H9 (cell line): ENCODE measurements at regions not wholly inside any gene's neighbourhood (a gene's known extent, or its start where the extent isn't known, plus 50 kb on each side); places are given as distances from the start of the nearest gene placed in this dataset.

Experiments used
- DNase-seq: peaks from one replicate; pipeline ENCODE4 v3.0.0-alpha.2; 2017
- H2AFZ ChIP-seq: one replicate; pipeline ENCODE4 v1.6.1; 2013; ENCODE audit warnings: mild to moderate bottlenecking, low read length, control low read depth, moderate library complexity
- H2AK5ac ChIP-seq: 2 replicates; pipeline ENCODE4 v1.6.1; 2013; ENCODE audit warnings: low read length, control low read depth, mixed read lengths; ENCODE audit not compliant: insufficient read length
- H2BK120ac ChIP-seq: one replicate; pipeline ENCODE4 v1.6.1; 2013; ENCODE audit warnings: low read depth, mild to moderate bottlenecking, low read length, control low read depth, inconsistent platforms; ENCODE audit not compliant: poor library complexity, severe bottlenecking
- H2BK12ac ChIP-seq: 2 replicates; pipeline ENCODE4 v1.6.1; 2013; ENCODE audit warnings: low read length, control low read depth, mixed read lengths, low read depth; ENCODE audit not compliant: insufficient read length
- H2BK15ac ChIP-seq: 2 replicates; pipeline ENCODE4 v1.6.1; 2013; ENCODE audit warnings: low read depth, low read length, control low read depth
- H2BK20ac ChIP-seq: one replicate; pipeline ENCODE4 v1.6.1; 2013; ENCODE audit warnings: low read depth, mild to moderate bottlenecking, low read length, control low read depth, inconsistent platforms; ENCODE audit not compliant: poor library complexity, severe bottlenecking
- H2BK5ac ChIP-seq: 2 replicates; pipeline ENCODE4 v1.6.1; 2013; ENCODE audit warnings: low read length, control low read depth, mixed read lengths; ENCODE audit not compliant: insufficient read length
- H3K14ac ChIP-seq: 2 replicates; pipeline ENCODE4 v1.6.1; 2013; ENCODE audit warnings: low read length, control low read depth; ENCODE audit not compliant: insufficient read depth
- H3K18ac ChIP-seq: 2 replicates; pipeline ENCODE4 v1.6.1; 2013; ENCODE audit warnings: low read depth, mild to moderate bottlenecking, mixed read lengths, low read length, control low read depth; ENCODE audit not compliant: insufficient read length
- H3K23ac ChIP-seq: 2 replicates; pipeline ENCODE4 v1.6.1; 2013; ENCODE audit warnings: low read length, control low read depth, mixed read lengths, low read depth; ENCODE audit not compliant: insufficient read length
- H3K23me2 ChIP-seq: 2 replicates; pipeline ENCODE4 v1.6.1; 2013; ENCODE audit warnings: low read depth, mild to moderate bottlenecking, mixed read lengths, low read length, control low read depth; ENCODE audit not compliant: insufficient read length, poor library complexity, severe bottlenecking
- H3K27ac ChIP-seq: 2 replicates; pipeline ENCODE4 v1.5.1; 2013; ENCODE audit warnings: low read length, control low read depth, mixed read lengths, low read depth; ENCODE audit not compliant: insufficient read length
- H3K27me3 ChIP-seq: 2 replicates; pipeline ENCODE4 v1.6.1; 2013; ENCODE audit warnings: low read length, control low read depth, inconsistent platforms; ENCODE audit not compliant: insufficient read depth
- H3K4ac ChIP-seq: 2 replicates; pipeline ENCODE4 v1.6.1; 2013; ENCODE audit warnings: low read depth, mild to moderate bottlenecking, control low read depth, inconsistent platforms, low read length, moderate library complexity
- H3K4me1 ChIP-seq: 2 replicates; pipeline ENCODE4 v1.6.1; 2013; ENCODE audit warnings: low read length, control low read depth, inconsistent platforms; ENCODE audit not compliant: insufficient read depth
- H3K4me2 ChIP-seq: 2 replicates; pipeline ENCODE4 v1.6.1; 2013; ENCODE audit warnings: low read length, control low read depth, mixed read lengths; ENCODE audit not compliant: insufficient read length, insufficient read depth
- H3K56ac ChIP-seq: 2 replicates; pipeline ENCODE4 v1.6.1; 2013; ENCODE audit warnings: low read depth, mild to moderate bottlenecking, mixed read lengths, low read length, control low read depth; ENCODE audit not compliant: insufficient read length
- H3K79me1 ChIP-seq: 2 replicates; pipeline ENCODE4 v1.6.1; 2013; ENCODE audit warnings: low read depth, mild to moderate bottlenecking, moderate library complexity, low read length, control low read depth, inconsistent platforms; ENCODE audit not compliant: insufficient read depth, poor library complexity, severe bottlenecking
- H3K79me2 ChIP-seq: 2 replicates; pipeline ENCODE4 v1.6.1; 2013; ENCODE audit warnings: low read length, control low read depth, inconsistent platforms; ENCODE audit not compliant: insufficient read depth
- H3K9ac ChIP-seq: 2 replicates; pipeline ENCODE4 v1.6.1; 2013; ENCODE audit warnings: low read length, control low read depth, mixed read lengths; ENCODE audit not compliant: insufficient read length; ENCODE audit errors: extremely low read depth
- H3K9me3 ChIP-seq: one replicate; pipeline ENCODE4 v1.6.1; 2013; ENCODE audit warnings: low read depth, low read length, inconsistent platforms; ENCODE audit not compliant: control insufficient read depth
- H3T11ph ChIP-seq: one replicate; pipeline ENCODE4 v1.6.1; 2013; ENCODE audit warnings: mild to moderate bottlenecking, low read length, control low read depth, inconsistent platforms
- H4K20me1 ChIP-seq: one replicate; pipeline ENCODE4 v1.6.1; 2013; ENCODE audit not compliant: control insufficient read depth, insufficient read length, insufficient read depth
- H4K5ac ChIP-seq: 2 replicates; pipeline ENCODE4 v1.6.1; 2013; ENCODE audit warnings: low read depth, mild to moderate bottlenecking, mixed read lengths, low read length, control low read depth; ENCODE audit not compliant: insufficient read length
- H4K8ac ChIP-seq: replicated peaks from 2 replicates; pipeline ENCODE4 v1.6.1; 2013; ENCODE audit warnings: low read length, control low read depth, mixed read lengths, low read depth; ENCODE audit not compliant: insufficient read length
- H4K91ac ChIP-seq: 2 replicates; pipeline ENCODE4 v1.6.1; 2013; ENCODE audit warnings: low read depth, mild to moderate bottlenecking, moderate library complexity, mixed read lengths, low read length, control low read depth; ENCODE audit not compliant: insufficient read length
- H3K27ac Mint-ChIP-seq, 3 experiments: 2 replicates in 2 of 3; 3 replicates in 1 of 3; pipeline ENCODE4 v1.8.0; 2020 to 2021; ENCODE audit warnings: mixed read lengths in 3 of 3, mild to moderate bottlenecking in 1 of 3, moderate library complexity in 1 of 3
- H3K27me3 Mint-ChIP-seq: 2 replicates; pipeline ENCODE4 v1.8.0; 2021; ENCODE audit warnings: low read depth, mild to moderate bottlenecking, moderate library complexity, mixed read lengths
- H3K36me3 Mint-ChIP-seq, 3 experiments: 2 replicates in 2 of 3; 3 replicates in 1 of 3; pipeline ENCODE4 v1.8.0; 2020 to 2021; ENCODE audit warnings: low read depth in 3 of 3, mixed read lengths in 3 of 3; ENCODE audit not compliant: insufficient read depth in 1 of 3
- H3K4me1 Mint-ChIP-seq, 2 experiments: 2 replicates each; pipeline ENCODE4 v1.8.0; 2020; ENCODE audit warnings: mixed read lengths in 2 of 2
- H3K4me3 Mint-ChIP-seq, 2 experiments: 2 replicates in 1 of 2; 3 replicates in 1 of 2; pipeline ENCODE4 v1.8.0; 2020 to 2021; ENCODE audit warnings: mild to moderate bottlenecking in 2 of 2, mixed read lengths in 2 of 2, moderate library complexity in 1 of 2
- H3K9me3 Mint-ChIP-seq, 2 experiments: 2 replicates in 1 of 2; 3 replicates in 1 of 2; pipeline ENCODE4 v1.8.0; 2020; ENCODE audit warnings: mild to moderate bottlenecking in 2 of 2, mixed read lengths in 2 of 2, moderate library complexity in 1 of 2
- whole genome bisulfite sequencing: extraction: QIAGEN DNeasy Blood & Tissue Kit; methylation state at CpG from one replicate; pipeline ENCODE4 v1.1.7; 2013; ENCODE audit warnings: missing lambda C conversion rate, low lambda C conversion rate, mixed read lengths; ENCODE audit not compliant: insufficient read length; ENCODE audit errors: extremely low coverage; 5-methylcytosine and 5-hydroxymethylcytosine counted together
- TF ChIP-seq, protein P1 (sequence below): fragments of 200-600 bp; sonication (generic); conservative IDR thresholded peaks from 3 replicates; pipeline ENCODE4 v1.8.0; 2021; ENCODE audit warnings: antibody characterized with exemption, mild to moderate bottlenecking

DNA sequence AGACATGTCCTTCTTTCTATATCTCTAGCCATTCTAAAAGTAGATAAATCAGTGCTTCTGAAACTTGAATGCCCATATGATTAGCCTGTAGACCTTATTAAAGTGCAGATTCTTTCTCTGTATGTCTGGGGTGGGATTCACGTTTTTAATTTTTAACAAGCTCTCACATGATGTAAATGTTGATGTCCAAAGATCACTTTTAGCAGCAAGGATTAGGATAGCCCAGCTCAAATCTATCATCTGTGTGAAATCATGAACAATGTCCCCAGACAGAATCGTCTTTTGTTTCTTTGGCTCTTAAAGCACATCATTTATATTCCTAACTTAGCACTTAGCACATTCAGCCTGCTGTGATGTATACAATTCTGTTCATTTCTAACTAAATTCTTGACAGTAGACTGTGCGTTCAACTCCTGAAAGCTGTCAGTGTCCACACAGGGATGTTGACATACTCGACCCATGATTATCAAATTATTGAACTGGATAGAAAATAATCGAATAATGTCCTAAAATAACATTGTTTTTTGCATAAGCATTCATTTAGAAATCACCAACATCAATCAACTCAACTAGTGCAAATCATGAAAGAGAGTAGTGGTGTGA lies 102.1 kb upstream of the MLIP start:
- Histone ChIP-seq H4K5ac (no peak overlapping the region), H3K14ac (no peak overlapping the region), H2BK20ac (no peak overlapping the region), H2BK120ac (no peak overlapping the region), H3K56ac (no peak overlapping the region), H3T11ph (no peak overlapping the region), H2AK5ac (no peak overlapping the region), H4K91ac (no peak overlapping the region), H3K79me1 (no peaks in the 10 kb centered on the region), H2AFZ (no peak overlapping the region), H2BK15ac (no peak overlapping the region), H3K9me3 (no peaks in the 10 kb centered on the region), H3K27me3 (no peaks in the 10 kb centered on the region), H3K27ac (no peak overlapping the region), H3K23me2 (no peaks in the 10 kb centered on the region), H2BK5ac (no peak overlapping the region), H3K4me1 (no peaks in the 10 kb centered on the region), H4K20me1 (no peaks in the 10 kb centered on the region), H4K8ac (no peak overlapping the region), H3K4me2 (no peak overlapping the region), H3K4ac (no peak overlapping the region), H2BK12ac (no peak overlapping the region), H3K18ac (no peak overlapping the region), H3K23ac (no peak overlapping the region), H3K9ac (no peak overlapping the region), H3K79me2 (no peaks in the 10 kb centered on the region)
- WGBS, result no CpG with 5 or more reads among the region's 5 CpGs
- Mint-ChIP-seq H3K4me3 (no peak overlapping the region), H3K27me3 (no peaks in the 10 kb centered on the region), H3K27ac (no peak overlapping the region), H3K9me3 (no peaks in the 10 kb centered on the region; a peak in 1 of 5 replicates), H3K4me1 (peaks cover 0 to 3% of the 10 kb centered on the region in 2 experiments; a peak in 1 of 4 replicates), H3K36me3 (no peaks in the 10 kb centered on the region)
- TF ChIP-seq, protein P1, sequence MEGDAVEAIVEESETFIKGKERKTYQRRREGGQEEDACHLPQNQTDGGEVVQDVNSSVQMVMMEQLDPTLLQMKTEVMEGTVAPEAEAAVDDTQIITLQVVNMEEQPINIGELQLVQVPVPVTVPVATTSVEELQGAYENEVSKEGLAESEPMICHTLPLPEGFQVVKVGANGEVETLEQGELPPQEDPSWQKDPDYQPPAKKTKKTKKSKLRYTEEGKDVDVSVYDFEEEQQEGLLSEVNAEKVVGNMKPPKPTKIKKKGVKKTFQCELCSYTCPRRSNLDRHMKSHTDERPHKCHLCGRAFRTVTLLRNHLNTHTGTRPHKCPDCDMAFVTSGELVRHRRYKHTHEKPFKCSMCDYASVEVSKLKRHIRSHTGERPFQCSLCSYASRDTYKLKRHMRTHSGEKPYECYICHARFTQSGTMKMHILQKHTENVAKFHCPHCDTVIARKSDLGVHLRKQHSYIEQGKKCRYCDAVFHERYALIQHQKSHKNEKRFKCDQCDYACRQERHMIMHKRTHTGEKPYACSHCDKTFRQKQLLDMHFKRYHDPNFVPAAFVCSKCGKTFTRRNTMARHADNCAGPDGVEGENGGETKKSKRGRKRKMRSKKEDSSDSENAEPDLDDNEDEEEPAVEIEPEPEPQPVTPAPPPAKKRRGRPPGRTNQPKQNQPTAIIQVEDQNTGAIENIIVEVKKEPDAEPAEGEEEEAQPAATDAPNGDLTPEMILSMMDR, result no peak
- no peak for DNase-seq
